Endothelial cell of umbilical vein (primary cell): ENCODE measurements at regions not wholly inside any gene's neighbourhood (a gene's known extent, or its start where the extent isn't known, plus 50 kb on each side); places are given as distances from the start of the nearest gene placed in this dataset.

ENCODE experiments used
- BruUV-seq: library from RNA; stranded (reverse); fragments of 400-500 nt; replicated peaks from 2 replicates; lab custom pipeline; 2021; lab: Mats Ljungman, UMichigan
- CTCF ChIA-PET: fragments of 300-600, 350-600 bp; sonication (Branson Sonifier 250); formaldehyde crosslinking; loops from one replicate; lab custom pipeline; 2021; ENCODE audit warnings: antibody characterized with exemption, inconsistent platforms; lab: Charles Lee
- POLR2A ChIA-PET: fragments of 300-600, 350-600 bp; sonication (Branson Sonifier 250); formaldehyde crosslinking; loops from one replicate; lab custom pipeline; 2021; ENCODE audit warnings: antibody characterized with exemption, inconsistent platforms; lab: Charles Lee
- DNase-seq: peaks from one replicate; pipeline ENCODE4 v3.0.0-alpha.2; 2011; ENCODE audit warnings: low read depth, low spot score
- FAIRE-seq: peaks from 2 replicates; lab custom pipeline; 2011; peaks lifted over from hg19 to GRCh38; lab: Jason Lieb, UNC
- H2AFZ ChIP-seq: 2 replicates; pipeline ENCODE4 v1.6.0; 2012; ENCODE audit warnings: low read depth, low read length, control low read depth, inconsistent platforms
- H3K27ac ChIP-seq: 2 replicates; pipeline ENCODE4 v1.5.1; 2011; ENCODE audit warnings: low read depth, mild to moderate bottlenecking, control low read depth, low read length, moderate library complexity; ENCODE audit not compliant: insufficient read depth
- H3K27me3 ChIP-seq, 2 experiments: 2 replicates each; pipeline versions ENCODE4 v1.6.0 to v1.6.1; 2011; ENCODE audit warnings: low read length in 2 of 2, mixed read lengths in 1 of 2; ENCODE audit not compliant: control insufficient read depth in 2 of 2, insufficient read depth in 2 of 2
- H3K36me3 ChIP-seq, 2 experiments: 2 replicates in 1 of 2; 3 replicates in 1 of 2; pipeline ENCODE4 v1.5.1; 2011; ENCODE audit warnings: low read length in 2 of 2, mild to moderate bottlenecking in 1 of 2, moderate library complexity in 1 of 2; ENCODE audit not compliant: control insufficient read depth in 2 of 2, insufficient read depth in 2 of 2; ENCODE audit errors: extremely low read depth in 1 of 2
- H3K4me1 ChIP-seq: 3 replicates; pipeline ENCODE4 v1.5.1; 2011; ENCODE audit warnings: mild to moderate bottlenecking, low read length; ENCODE audit not compliant: control insufficient read depth, insufficient read depth; ENCODE audit errors: extremely low read depth
- H3K4me2 ChIP-seq: 2 replicates; pipeline ENCODE4 v1.6.1; 2011; ENCODE audit warnings: low read length, control low read depth, mixed read lengths; ENCODE audit not compliant: insufficient read depth
- H3K4me3 ChIP-seq, 3 experiments: fragments of 200-600 bp in 1 of 3; sonication (generic), shearing (Covaris generic) in 1 of 3; replicated peaks in 1 of 3; 2 replicates each; pipeline ENCODE4 v1.5.1; 2011 to 2016; ENCODE audit warnings: control low read depth in 3 of 3, low read length in 3 of 3, mild to moderate bottlenecking in 2 of 3, inconsistent platforms in 1 of 3, low read depth in 1 of 3, moderate library complexity in 1 of 3; ENCODE audit not compliant: insufficient read depth in 1 of 3
- H3K79me2 ChIP-seq: 2 replicates; pipeline ENCODE4 v1.6.0; 2012; ENCODE audit warnings: low read length, inconsistent platforms; ENCODE audit not compliant: control insufficient read depth, insufficient read depth
- H3K9ac ChIP-seq: replicated peaks from 2 replicates; pipeline ENCODE3; 2011; ENCODE audit warnings: low read length, control low read depth; ENCODE audit not compliant: insufficient read depth; ENCODE audit errors: extremely low read depth
- H3K9me1 ChIP-seq: replicated peaks from 3 replicates; pipeline ENCODE4 v1.6.0; 2011; ENCODE audit warnings: mild to moderate bottlenecking, low read length; ENCODE audit not compliant: control insufficient read depth, insufficient read depth; ENCODE audit errors: extremely low read depth
- H3K9me3 ChIP-seq: replicated peaks from 2 replicates; pipeline ENCODE4 v1.5.1; 2012; ENCODE audit warnings: low read length, inconsistent platforms; ENCODE audit not compliant: control insufficient read depth, insufficient read depth
- H4K20me1 ChIP-seq: replicated peaks from 2 replicates; pipeline ENCODE3; 2011; ENCODE audit warnings: mild to moderate bottlenecking, low read length; ENCODE audit not compliant: control insufficient read depth, insufficient read depth; ENCODE audit errors: extremely low read depth
- CTCF ChIP-seq, 2 donors: IDR thresholded peaks; 1 replicate in 1 of 2; 2 replicates in 1 of 2; pipeline ENCODE4 v1.5.1; 2011; ENCODE audit warnings: low read length in 2 of 2, mild to moderate bottlenecking in 2 of 2, moderate library complexity in 2 of 2, control low read depth in 1 of 2, inconsistent platforms in 1 of 2, low read depth in 1 of 2; ENCODE audit not compliant: insufficient read depth in 1 of 2; ENCODE audit errors: extremely low read depth in 1 of 2
- EZH2 ChIP-seq: IDR thresholded peaks from 2 replicates; pipeline ENCODE4 v1.6.1; 2012; ENCODE audit warnings: borderline replicate concordance, low read depth, mild to moderate bottlenecking, moderate library complexity, low read length, inconsistent platforms; ENCODE audit not compliant: severe bottlenecking
- FOS ChIP-seq: IDR thresholded peaks from 2 replicates; pipeline ENCODE4 v1.6.1; 2011; ENCODE audit warnings: mild to moderate bottlenecking, low read length, moderate library complexity, borderline replicate concordance; ENCODE audit not compliant: insufficient read depth
- GATA2 ChIP-seq: IDR thresholded peaks from 2 replicates; pipeline ENCODE4 v1.7.0; 2011; ENCODE audit warnings: low read depth, mild to moderate bottlenecking, moderate library complexity, mixed read lengths, low read length; ENCODE audit not compliant: insufficient read length, insufficient read depth
- JUN ChIP-seq: IDR thresholded peaks from 2 replicates; pipeline ENCODE4 v1.6.1; 2011; ENCODE audit warnings: borderline replicate concordance, low read depth; ENCODE audit not compliant: insufficient read length, insufficient read depth
- MYC ChIP-seq: IDR thresholded peaks from one replicate; pipeline ENCODE4 v1.6.1; 2011; ENCODE audit warnings: mild to moderate bottlenecking, low read depth, low read length
- POLR2A ChIP-seq: IDR thresholded peaks from 2 replicates; pipeline ENCODE4 v1.6.1; 2012; ENCODE audit warnings: low read depth, mild to moderate bottlenecking, control low read depth, low read length
- POLR2AphosphoS5 ChIP-seq: IDR thresholded peaks from 2 replicates; pipeline ENCODE4 v1.6.1; 2012; ENCODE audit warnings: low read depth, mild to moderate bottlenecking, control low read depth, low read length, moderate library complexity; ENCODE audit not compliant: insufficient read depth
- dilution Hi-C: fragments of 300-500 bp; cut with MboI; formaldehyde crosslinking; loops from one replicate; pipeline ENCODE4 v1.15.0; 2019; ENCODE audit warnings: low sequenced_read_pairs; ENCODE audit not compliant: extremely low pct_ligation_motif_present
- intact Hi-C: fragments of 100-400 bp; cut with micrococcal nuclease; formaldehyde crosslinking; loops from one replicate; pipeline ENCODE4 v1.10.0; 2022
- TF ChIP-seq, protein P1 (sequence below): IDR thresholded peaks from 2 replicates; pipeline ENCODE4 v1.6.1; 2011; ENCODE audit not compliant: insufficient read depth, insufficient read length

DNA sequence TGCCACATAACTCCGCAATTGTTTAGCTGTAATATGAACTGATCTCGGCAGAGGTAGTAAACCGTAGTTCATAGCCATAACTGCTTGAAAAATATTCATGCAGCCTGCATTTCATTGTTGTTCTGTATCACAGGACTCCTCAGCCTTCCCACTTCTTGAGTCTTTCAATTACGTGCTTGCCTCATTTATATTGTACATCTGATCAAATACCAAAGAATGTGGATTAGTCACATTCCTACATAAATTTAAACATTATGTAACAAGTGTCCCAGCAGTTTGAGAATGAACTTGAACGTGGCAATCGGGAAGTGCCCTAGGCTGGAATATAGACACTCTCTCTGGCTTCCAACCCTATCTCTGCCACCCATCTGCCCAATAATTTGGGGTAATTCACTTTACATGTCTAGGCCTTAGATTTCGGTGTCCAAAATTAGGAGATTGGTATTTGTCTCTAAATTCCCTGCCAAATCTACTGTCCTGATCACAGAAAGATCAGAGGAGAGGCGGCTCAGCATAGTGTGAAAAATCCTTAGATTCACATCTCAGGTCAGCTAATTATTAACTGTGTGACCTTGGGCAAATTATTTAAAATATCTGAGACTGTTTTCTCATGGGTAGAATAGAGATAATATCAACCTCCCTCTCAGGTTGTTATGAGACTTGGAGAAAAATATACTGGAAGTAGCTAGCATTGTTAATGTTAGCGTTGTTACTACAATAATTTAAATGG lies 215.1 kb upstream of the RFX3 start:
- Histone ChIP-seq H3K9ac (no peak overlapping the region), H3K79me2 (no peaks in the 10 kb centered on the region), H3K4me2 (no peak overlapping the region), H2AFZ (no peak overlapping the region), H3K27ac (no peak overlapping the region), H4K20me1 (no peaks in the 10 kb centered on the region), H3K9me1 (no peaks in the 10 kb centered on the region), H3K4me3 (no peak overlapping the region), H3K27me3 (peaks cover 4 to 25% of the 10 kb centered on the region in 2 experiments), H3K4me1 (no peaks in the 10 kb centered on the region), H3K9me3 (no peaks in the 10 kb centered on the region), H3K36me3 (no peaks in the 10 kb centered on the region)
- ChIA-PET CTCF (no interaction called here), POLR2A (no interaction called here)
- BruUV-seq: no TSS peak
- intact Hi-C loops: no loop called here
- DNase-seq (no peak), FAIRE-seq (no peak)
- dilution Hi-C loops: no loop called here
- TF ChIP-seq, protein P1, sequence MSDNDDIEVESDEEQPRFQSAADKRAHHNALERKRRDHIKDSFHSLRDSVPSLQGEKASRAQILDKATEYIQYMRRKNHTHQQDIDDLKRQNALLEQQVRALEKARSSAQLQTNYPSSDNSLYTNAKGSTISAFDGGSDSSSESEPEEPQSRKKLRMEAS: no peak
- TF ChIP-seq EZH2 (no peak), FOS (no peak), CTCF (IDR thresholded peaks at IDR 0.05; ENCODE audit: extremely low read depth in 1 of 2, insufficient read depth in 1 of 2, low read depth in 1 of 2, low read length in 2 of 2) (no peak), MYC (no peak), GATA2 (no peak), POLR2AphosphoS5 (no peak), POLR2A (no peak), JUN (no peak)
